SK-N-MC (cell line): ENCODE measurements at regions not wholly inside any gene's neighbourhood (a gene's known extent, or its start where the extent isn't known, plus 50 kb on each side); places are given as distances from the start of the nearest gene placed in this dataset.

Source experiments
- EZH2 ChIP-seq: fragments of 200-600 bp; sonication (generic); IDR thresholded peaks from one replicate; pipeline ENCODE4 v1.6.1; 2017; ENCODE audit warnings: antibody characterized with exemption
- FOXP2 ChIP-seq: optimal IDR thresholded peaks from 2 replicates; pipeline ENCODE3; 2011; ENCODE audit warnings: mild to moderate bottlenecking, moderate library complexity; ENCODE audit not compliant: insufficient read depth; ENCODE audit errors: extremely low read length, control extremely low read depth
- POLR2AphosphoS5 ChIP-seq: IDR thresholded peaks from 2 replicates; pipeline ENCODE4 v1.6.1; 2012; ENCODE audit warnings: mild to moderate bottlenecking, low read depth, low read length, borderline replicate concordance

DNA sequence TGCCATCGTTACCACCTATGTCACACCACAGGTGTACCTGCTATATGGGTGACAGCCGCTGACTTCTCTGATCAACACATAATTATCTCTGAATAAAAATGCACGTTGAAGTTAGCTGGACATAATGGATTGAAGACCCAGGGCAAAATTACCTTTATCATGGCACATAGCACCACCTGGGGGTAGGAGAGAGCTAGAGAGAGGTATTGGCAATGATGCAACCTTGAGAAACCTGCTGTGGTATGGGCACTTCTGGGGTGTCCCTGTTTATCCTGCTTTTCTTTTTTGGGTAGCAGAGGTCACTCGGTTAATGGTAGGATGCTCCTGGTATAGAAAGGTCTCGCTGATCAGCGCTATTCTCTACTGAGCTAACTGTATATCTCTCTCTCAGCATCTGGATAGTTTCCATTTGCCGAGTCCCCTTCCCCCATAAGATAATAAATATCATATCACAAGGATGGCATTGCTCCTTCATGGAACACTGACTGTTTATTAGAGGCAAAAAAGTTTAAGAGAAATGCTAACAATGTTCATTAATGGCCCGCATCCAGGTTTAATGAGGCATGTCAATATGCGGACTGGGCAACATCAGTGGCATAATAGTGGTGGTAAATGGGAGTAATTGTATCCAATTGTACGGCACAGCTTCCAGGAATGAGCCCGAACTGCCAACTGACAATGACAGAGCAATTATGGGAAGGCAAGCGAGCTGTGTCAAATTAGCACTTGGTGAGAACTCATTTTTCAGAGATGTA, 323.1 kb downstream of the TFEC start:
- no peak for TF ChIP-seq EZH2
- TF ChIP-seq POLR2AphosphoS5 = no peak
- TF ChIP-seq FOXP2 = no peak
